ENCODE measurements at regions not wholly inside any gene's neighbourhood (a gene's known extent, or its start where the extent isn't known, plus 50 kb on each side); places are given as distances from the start of the nearest gene placed in this dataset.

DNA sequence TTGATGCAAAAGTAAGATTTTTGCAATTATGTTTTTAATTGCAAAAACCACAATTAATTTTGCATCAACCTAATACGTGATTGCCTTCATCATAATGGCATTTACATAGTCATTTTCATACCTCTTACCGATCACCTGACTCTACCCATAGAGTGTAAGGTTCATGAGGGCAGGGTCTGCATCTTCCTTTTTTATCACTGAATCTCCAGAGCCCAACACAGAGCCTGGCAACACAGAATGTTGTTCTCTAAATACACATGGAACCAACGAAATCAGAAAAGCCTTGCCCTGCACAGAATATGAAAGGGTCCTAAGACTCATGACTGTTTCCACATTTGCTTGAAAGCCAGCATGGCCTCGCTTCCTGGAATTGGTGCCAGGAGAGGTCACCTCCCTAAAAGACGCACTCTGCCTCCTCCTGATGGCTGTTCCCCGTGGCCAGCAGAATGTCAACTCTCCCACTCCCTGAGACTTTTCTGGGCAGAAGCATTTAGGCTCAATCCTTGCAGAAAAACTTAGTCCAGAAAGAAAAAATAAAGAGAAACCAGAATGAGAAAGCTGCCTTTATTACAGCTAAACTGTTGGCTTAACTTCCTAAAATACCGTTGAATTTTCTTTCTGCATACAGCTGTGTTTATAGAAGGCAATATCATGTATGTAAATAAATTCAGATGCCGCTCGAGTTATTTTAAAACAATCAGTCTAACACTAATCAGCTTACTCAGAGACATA, 327.8 kb upstream of the MAF start:
- Histone ChIP-seq H3K9ac (ENCODE audit: low read length) (no peak overlapping the region), H3K4me2 (ENCODE audit: low read length) (no peak overlapping the region), H3K18ac (ENCODE audit: low read length) (no peak overlapping the region), H3K23ac (ENCODE audit: low read length) (no peak overlapping the region), H4K8ac (ENCODE audit: low read depth, low read length) (no peak overlapping the region), H2AFZ (ENCODE audit: insufficient read depth, low read length, poor library complexity) (no peak overlapping the region), H4K91ac (ENCODE audit: low read depth, low read length) (no peak overlapping the region), H3K14ac (ENCODE audit: low read length) (no peak overlapping the region), H3K79me1 (ENCODE audit: low read length) (no peaks in the 10 kb centered on the region), H4K12ac (ENCODE audit: low read depth, low read length) (no peak overlapping the region), H3K79me2 (ENCODE audit: control insufficient read depth, insufficient read depth, low read length, poor library complexity) (no peaks in the 10 kb centered on the region), H3K4me3 (ENCODE audit: low read depth, low read length) (no peak overlapping the region), H2BK12ac (ENCODE audit: low read length) (no peak overlapping the region), H2BK120ac (ENCODE audit: insufficient read depth, low read length, poor library complexity) (no peak overlapping the region), H2BK5ac (ENCODE audit: low read depth, low read length, poor library complexity) (no peak overlapping the region), H2AK5ac (ENCODE audit: low read length) (no peak overlapping the region), H3K36me3 (ENCODE audit: control insufficient read depth in 1 of 2, insufficient read depth in 2 of 2, low read length in 2 of 2) (no peaks in the 10 kb centered on the region), H3K27me3 (ENCODE audit: insufficient read depth, low read length) (no peaks in the 10 kb centered on the region), H3K4ac (ENCODE audit: low read depth, low read length) (no peak overlapping the region), H3K4me1 (ENCODE audit: control insufficient read depth in 1 of 2, insufficient read depth in 2 of 2, low read length in 2 of 2) (no peaks in the 10 kb centered on the region), H3K9me3 (ENCODE audit: insufficient read depth, low read depth, low read length) (no peaks in the 10 kb centered on the region), H3K27ac (ENCODE audit: low read depth, low read length) (no peak overlapping the region)
- no CpG with 5 or more reads among the region's 9 CpGs for WGBS (ENCODE audit: extremely low coverage, insufficient coverage, insufficient read length)
- DNase-seq = no peak

DNA sequence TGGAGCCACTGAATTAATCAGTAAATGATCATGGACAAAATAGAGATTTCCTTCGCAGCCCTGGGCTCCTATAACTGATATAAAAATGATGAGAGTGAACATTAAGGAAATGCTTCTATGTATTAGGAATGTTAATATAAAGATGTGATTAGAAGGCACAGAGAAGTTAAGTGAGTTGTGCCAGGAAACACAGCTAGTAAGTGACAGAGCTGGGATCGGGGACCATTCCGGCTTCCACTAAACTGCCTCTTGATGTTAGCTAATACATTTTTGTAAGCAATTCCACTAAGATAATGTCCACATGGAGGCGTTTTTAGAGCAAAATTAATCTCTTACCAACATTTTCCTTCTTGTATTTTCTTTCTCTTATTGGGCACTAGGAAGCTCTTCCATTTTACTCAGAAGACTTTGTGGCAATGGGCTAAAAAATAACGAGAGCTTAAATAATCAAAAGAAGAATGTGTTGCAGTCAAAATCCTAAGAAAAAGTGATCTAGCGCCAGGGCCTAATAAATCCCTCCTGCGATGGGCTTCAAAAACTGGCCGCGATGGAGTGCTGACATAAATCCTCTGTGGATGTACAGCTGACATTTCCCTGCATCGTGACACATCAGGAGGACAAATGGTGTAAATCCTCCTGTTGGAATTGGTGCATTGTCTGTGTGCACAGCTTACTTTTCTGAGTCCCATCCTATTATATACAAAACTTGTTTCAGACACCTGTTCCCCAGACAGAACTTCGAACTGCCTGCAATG, 326.1 kb upstream of the MAF start:
- no peak for DNase-seq
- no peak overlapping the region for H4K8ac ChIP-seq (ENCODE audit: low read depth, low read length)
- H2AK5ac ChIP-seq (ENCODE audit: low read length) = no peak overlapping the region
- no peaks in the 10 kb centered on the region for H3K79me2 ChIP-seq (ENCODE audit: control insufficient read depth, insufficient read depth, low read length, poor library complexity)
- H4K91ac ChIP-seq (ENCODE audit: low read depth, low read length) = no peak overlapping the region
- H3K4me1 ChIP-seq (ENCODE audit: control insufficient read depth in 1 of 2, insufficient read depth in 2 of 2, low read length in 2 of 2) = no peaks in the 10 kb centered on the region
- H3K23ac ChIP-seq (ENCODE audit: low read length) = no peak overlapping the region
- no peak overlapping the region for H2BK12ac ChIP-seq (ENCODE audit: low read length)
- no CpG with 5 or more reads among the region's 11 CpGs for WGBS (ENCODE audit: extremely low coverage, insufficient coverage, insufficient read length)
- no peak overlapping the region for H3K14ac ChIP-seq (ENCODE audit: low read length)
- H3K27me3 ChIP-seq (ENCODE audit: insufficient read depth, low read length) = no peaks in the 10 kb centered on the region
- no peak overlapping the region for H2BK120ac ChIP-seq (ENCODE audit: insufficient read depth, low read length, poor library complexity)
- H3K9ac ChIP-seq (ENCODE audit: low read length) = no peak overlapping the region
- no peak overlapping the region for H3K27ac ChIP-seq (ENCODE audit: low read depth, low read length)
- no peak overlapping the region for H3K4me2 ChIP-seq (ENCODE audit: low read length)
- H3K79me1 ChIP-seq (ENCODE audit: low read length) = no peaks in the 10 kb centered on the region
- H3K18ac ChIP-seq (ENCODE audit: low read length) = no peak overlapping the region
- H4K12ac ChIP-seq (ENCODE audit: low read depth, low read length) = no peak overlapping the region
- no peaks in the 10 kb centered on the region for H3K36me3 ChIP-seq (ENCODE audit: control insufficient read depth in 1 of 2, insufficient read depth in 2 of 2, low read length in 2 of 2)
- no peak overlapping the region for H2BK5ac ChIP-seq (ENCODE audit: low read depth, low read length, poor library complexity)
- no peak overlapping the region for H2AFZ ChIP-seq (ENCODE audit: insufficient read depth, low read length, poor library complexity)
- H3K4ac ChIP-seq (ENCODE audit: low read depth, low read length) = no peak overlapping the region
- H3K9me3 ChIP-seq (ENCODE audit: insufficient read depth, low read depth, low read length) = no peaks in the 10 kb centered on the region
- no peak overlapping the region for H3K4me3 ChIP-seq (ENCODE audit: low read depth, low read length)

DNA sequence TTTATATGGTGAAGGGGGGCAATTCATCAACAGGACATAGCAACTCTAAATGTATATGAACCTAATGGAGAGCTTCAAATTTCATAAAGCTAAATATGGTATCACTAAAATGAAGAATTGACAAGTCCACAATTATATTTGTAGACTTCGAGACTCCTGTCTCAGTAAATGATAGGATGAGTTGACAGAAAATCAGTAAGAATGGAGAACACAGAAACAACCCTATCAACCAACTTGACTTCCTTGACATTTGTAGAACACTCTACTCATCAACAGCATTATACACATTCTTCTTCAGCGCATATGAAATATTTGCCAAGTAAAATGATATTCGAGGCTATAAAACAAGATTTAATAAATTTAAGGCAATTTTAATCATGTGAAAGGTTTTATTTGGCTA, 322.9 kb upstream of the MAF start:
- H3K9me3 ChIP-seq (ENCODE audit: insufficient read depth, low read depth, low read length) = no peaks in the 10 kb centered on the region
- H3K9ac ChIP-seq (ENCODE audit: low read length) = no peak overlapping the region
- H4K12ac ChIP-seq (ENCODE audit: low read depth, low read length) = no peak overlapping the region
- no peaks in the 10 kb centered on the region for H3K79me2 ChIP-seq (ENCODE audit: control insufficient read depth, insufficient read depth, low read length, poor library complexity)
- H2BK120ac ChIP-seq (ENCODE audit: insufficient read depth, low read length, poor library complexity) = no peak overlapping the region
- no peaks in the 10 kb centered on the region for H3K27me3 ChIP-seq (ENCODE audit: insufficient read depth, low read length)
- H4K91ac ChIP-seq (ENCODE audit: low read depth, low read length) = no peak overlapping the region
- WGBS (ENCODE audit: extremely low coverage, insufficient coverage, insufficient read length) = no CpG with 5 or more reads among the region's 3 CpGs
- H3K4me3 ChIP-seq (ENCODE audit: low read depth, low read length) = no peak overlapping the region
- H3K4me2 ChIP-seq (ENCODE audit: low read length) = no peak overlapping the region
- H2BK5ac ChIP-seq (ENCODE audit: low read depth, low read length, poor library complexity) = no peak overlapping the region
- no peaks in the 10 kb centered on the region for H3K4me1 ChIP-seq (ENCODE audit: control insufficient read depth in 1 of 2, insufficient read depth in 2 of 2, low read length in 2 of 2)
- H2BK12ac ChIP-seq (ENCODE audit: low read length) = no peak overlapping the region
- no peak overlapping the region for H3K14ac ChIP-seq (ENCODE audit: low read length)
- H2AK5ac ChIP-seq (ENCODE audit: low read length) = no peak overlapping the region
- H3K4ac ChIP-seq (ENCODE audit: low read depth, low read length) = no peak overlapping the region
- no peak overlapping the region for H3K23ac ChIP-seq (ENCODE audit: low read length)
- H3K36me3 ChIP-seq (ENCODE audit: control insufficient read depth in 1 of 2, insufficient read depth in 2 of 2, low read length in 2 of 2) = no peaks in the 10 kb centered on the region
- no peaks in the 10 kb centered on the region for H3K79me1 ChIP-seq (ENCODE audit: low read length)
- H3K27ac ChIP-seq (ENCODE audit: low read depth, low read length) = no peak overlapping the region
- H4K8ac ChIP-seq (ENCODE audit: low read depth, low read length) = no peak overlapping the region
- DNase-seq = no peak
- no peak overlapping the region for H3K18ac ChIP-seq (ENCODE audit: low read length)
- H2AFZ ChIP-seq (ENCODE audit: insufficient read depth, low read length, poor library complexity) = no peak overlapping the region

DNA sequence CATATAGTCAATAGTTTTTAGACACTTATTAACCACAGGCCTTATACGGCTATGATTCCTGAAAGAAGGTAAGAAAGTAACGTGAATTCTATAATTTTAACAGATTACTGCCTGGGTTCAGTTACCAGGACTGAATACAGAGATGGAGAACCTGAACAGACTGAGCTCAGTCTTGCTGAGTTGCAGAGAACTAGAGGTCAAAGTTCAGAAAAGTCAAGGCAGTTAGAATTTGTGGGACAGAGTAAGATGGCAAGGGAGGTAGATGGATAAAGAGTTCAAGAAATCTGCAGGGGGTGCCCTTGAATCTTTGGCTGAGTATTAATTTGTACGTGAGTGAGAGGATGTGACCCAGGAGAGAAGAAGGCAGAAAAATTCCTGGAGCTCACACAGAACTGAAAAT, 320.1 kb upstream of the MAF start:
- Histone ChIP-seq H3K36me3 (ENCODE audit: control insufficient read depth in 1 of 2, insufficient read depth in 2 of 2, low read length in 2 of 2) (no peaks in the 10 kb centered on the region), H3K27ac (ENCODE audit: low read depth, low read length) (no peak overlapping the region), H4K91ac (ENCODE audit: low read depth, low read length) (no peak overlapping the region), H2AK5ac (ENCODE audit: low read length) (no peak overlapping the region), H3K14ac (ENCODE audit: low read length) (no peak overlapping the region), H3K4ac (ENCODE audit: low read depth, low read length) (no peak overlapping the region), H3K9ac (ENCODE audit: low read length) (no peak overlapping the region), H3K79me1 (ENCODE audit: low read length) (no peaks in the 10 kb centered on the region), H3K9me3 (ENCODE audit: insufficient read depth, low read depth, low read length) (no peaks in the 10 kb centered on the region), H3K4me3 (ENCODE audit: low read depth, low read length) (no peak overlapping the region), H3K4me1 (ENCODE audit: control insufficient read depth in 1 of 2, insufficient read depth in 2 of 2, low read length in 2 of 2) (no peaks in the 10 kb centered on the region), H3K4me2 (ENCODE audit: low read length) (no peak overlapping the region), H4K12ac (ENCODE audit: low read depth, low read length) (no peak overlapping the region), H4K8ac (ENCODE audit: low read depth, low read length) (no peak overlapping the region), H2AFZ (ENCODE audit: insufficient read depth, low read length, poor library complexity) (no peak overlapping the region), H2BK120ac (ENCODE audit: insufficient read depth, low read length, poor library complexity) (no peak overlapping the region), H3K27me3 (ENCODE audit: insufficient read depth, low read length) (no peaks in the 10 kb centered on the region), H2BK12ac (ENCODE audit: low read length) (no peak overlapping the region), H3K23ac (ENCODE audit: low read length) (no peak overlapping the region), H2BK5ac (ENCODE audit: low read depth, low read length, poor library complexity) (no peak overlapping the region), H3K79me2 (ENCODE audit: control insufficient read depth, insufficient read depth, low read length, poor library complexity) (no peaks in the 10 kb centered on the region), H3K18ac (ENCODE audit: low read length) (no peak overlapping the region)
- no CpG with 5 or more reads among the region's 3 CpGs for WGBS (ENCODE audit: extremely low coverage, insufficient coverage, insufficient read length)
- DNase-seq = no peak

Measured in trophoblast cell (in vitro differentiated cells and primary cell).